Inferior parietal cortex (tissue), 1 donor: ENCODE measurements at regions not wholly inside any gene's neighbourhood (a gene's known extent, or its start where the extent isn't known, plus 50 kb on each side); places are given as distances from the start of the nearest gene placed in this dataset.
"Not testable (repeated sequence)": the region's sequence is repeated elsewhere in the genome, so short reads cannot be mapped to it uniquely, and the experiment has no call there.

Experiments
- DNase-seq: peaks from one replicate; pipeline ENCODE4 v3.0.0-alpha.2; 2016; ENCODE audit errors: extremely low spot score

DNA sequence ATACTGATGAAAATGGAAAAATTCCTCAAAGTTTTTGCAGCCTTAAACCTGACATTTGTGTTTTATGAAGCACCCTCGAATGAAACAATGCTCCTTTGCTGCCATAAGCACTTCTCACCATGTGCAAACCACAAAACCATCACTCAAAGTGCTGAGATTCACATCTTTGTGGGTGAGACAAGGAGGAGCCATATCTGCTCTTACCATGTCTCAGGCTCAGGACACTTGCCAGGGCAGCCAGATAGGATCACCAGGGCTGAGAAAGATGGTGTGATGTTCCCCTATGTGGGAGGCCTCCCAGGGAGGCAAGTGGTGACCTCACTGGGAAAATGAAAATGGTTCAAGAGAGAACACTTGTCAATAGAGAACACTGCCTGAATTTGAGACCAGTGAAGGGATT, 120.4 kb downstream of the CCDC34 start:
- DNase-seq, result no peak

- no peak for DNase-seq
Measured at GRCh38 chr11:27241311-27242122, 121.5 kb downstream of the CCDC34 start.

GRCh38 chr11:27239305-27239942, 123.6 kb downstream of the CCDC34 start:
- no peak for DNase-seq

- no peak for DNase-seq
Measured at GRCh38 chr11:27238811-27239210, 124.2 kb downstream of the CCDC34 start.

DNA sequence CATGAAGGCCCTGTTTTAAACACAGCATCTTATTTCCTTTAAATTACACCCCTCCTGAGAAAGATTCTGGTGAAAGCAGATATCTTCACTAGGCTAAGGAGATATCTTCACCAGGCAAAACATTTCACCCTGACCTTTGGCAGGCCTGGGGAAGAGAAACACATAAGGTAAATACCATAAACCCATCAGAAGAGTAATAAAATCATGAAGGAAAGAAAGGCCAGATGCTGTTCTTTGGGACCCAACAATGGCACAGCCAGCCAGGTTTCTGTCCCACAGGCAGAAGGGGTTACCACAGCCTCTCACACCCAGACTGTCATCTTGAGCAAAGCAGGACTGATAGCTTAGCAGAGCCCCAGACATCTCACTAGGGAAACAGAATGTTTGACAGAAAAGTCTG, 125.4 kb downstream of the CCDC34 start:
- no peak for DNase-seq

DNA sequence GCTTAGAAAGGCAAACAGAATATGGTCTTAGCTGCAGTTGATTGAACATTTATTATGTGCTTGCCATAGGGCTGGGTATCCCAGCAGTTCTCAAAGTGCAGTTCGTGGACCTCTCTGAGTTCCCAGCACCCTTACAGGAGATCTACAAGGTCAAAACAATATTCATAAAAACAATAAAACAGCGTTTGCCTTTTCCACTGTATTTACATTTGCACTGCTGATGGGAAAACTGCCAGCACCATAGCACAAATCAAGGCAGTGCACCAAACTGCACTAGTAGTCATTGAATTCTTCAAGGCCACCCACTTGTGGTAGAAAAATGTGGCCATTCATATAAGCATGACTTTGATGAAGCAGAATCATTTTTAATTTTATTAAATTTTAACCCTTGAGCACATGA, 128.1 kb downstream of the CCDC34 start:
- DNase-seq, result no peak

DNA sequence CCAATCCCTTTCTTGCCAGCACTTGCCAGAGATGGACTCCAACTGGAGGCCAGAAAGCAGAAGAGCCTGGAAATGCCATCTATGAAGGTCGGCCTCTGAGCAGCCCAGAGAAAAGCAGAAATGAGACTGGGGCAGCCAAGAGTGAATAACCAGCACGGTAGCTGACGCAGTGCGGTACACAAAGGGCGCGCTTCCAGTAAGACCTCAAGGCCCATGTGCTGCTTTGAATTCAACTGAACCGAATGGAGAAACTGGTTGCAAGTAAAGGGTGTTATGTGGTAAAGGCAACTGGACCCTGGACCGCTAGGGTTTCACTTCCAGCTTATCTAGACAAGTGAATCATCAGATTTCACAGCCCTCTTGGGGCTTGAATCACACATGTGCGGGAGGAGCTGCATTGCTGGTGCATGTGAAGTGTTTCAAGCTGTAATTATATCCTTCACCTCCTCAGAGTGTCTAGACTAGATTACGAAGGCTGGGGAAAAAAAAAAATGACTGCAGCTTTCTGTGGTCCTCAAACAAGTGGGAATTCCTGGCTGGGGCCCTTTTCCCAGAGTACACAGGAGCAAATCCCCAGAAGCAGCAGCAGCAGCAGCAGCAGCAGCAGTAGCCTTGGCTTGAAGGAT, 128.9 kb downstream of the CCDC34 start:
- DNase-seq, result no peak

- DNase-seq, result no peak
Measured at GRCh38 chr11:27233654-27234042, 129.4 kb downstream of the CCDC34 start.

- DNase-seq, result no peak
Measured at GRCh38 chr11:27231530-27231929, 131.5 kb downstream of the CCDC34 start.

GRCh38 chr11:27230192-27230572, 132.8 kb downstream of the CCDC34 start:
- DNase-seq, result no peak

GRCh38 chr11:27229511-27230191, 133.4 kb downstream of the CCDC34 start:
- no peak for DNase-seq

GRCh38 chr11:27228906-27229290, 134.1 kb downstream of the CCDC34 start:
- DNase-seq, result no peak

DNA sequence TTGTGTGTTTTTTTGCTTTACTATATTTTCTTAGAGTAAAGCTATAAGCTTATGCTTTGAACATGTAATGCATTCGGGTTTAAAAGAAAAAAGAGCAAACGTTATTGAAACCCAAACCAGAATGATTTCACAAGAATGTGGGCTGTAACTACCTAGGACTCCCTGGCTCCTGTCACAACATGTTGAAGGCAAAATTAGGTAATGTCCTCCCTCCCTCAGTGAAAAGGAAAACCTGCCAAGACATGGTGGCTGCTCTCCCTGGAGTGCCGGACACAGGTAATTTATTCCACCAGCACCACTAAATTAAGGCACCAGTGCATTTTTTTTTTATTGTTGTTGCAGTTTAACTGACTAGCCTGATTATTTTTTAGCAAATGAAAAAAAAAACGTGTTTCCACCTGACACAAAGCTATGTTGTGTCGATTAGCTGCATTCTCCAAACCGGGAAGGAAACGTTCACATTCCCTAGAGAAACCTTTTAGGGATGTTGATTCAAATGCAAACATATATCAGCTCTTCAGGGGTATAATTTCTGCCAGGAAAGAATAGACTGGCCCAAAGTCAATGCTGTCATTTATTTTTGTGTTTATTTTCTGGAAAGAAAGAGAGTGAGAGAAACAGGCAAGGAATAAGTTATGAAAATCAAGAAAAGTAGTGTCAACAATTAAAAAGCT, 134.6 kb downstream of the CCDC34 start:
- DNase-seq, result no peak

GRCh38 chr11:27227736-27228135, 135.3 kb downstream of the CCDC34 start:
- no peak for DNase-seq

- DNase-seq, result not testable (repeated sequence)
Measured at GRCh38 chr11:27219487-27220039, 143.5 kb downstream of the CCDC34 start.

GRCh38 chr11:27218421-27219038, 144.5 kb downstream of the CCDC34 start:
- no peak for DNase-seq

DNA sequence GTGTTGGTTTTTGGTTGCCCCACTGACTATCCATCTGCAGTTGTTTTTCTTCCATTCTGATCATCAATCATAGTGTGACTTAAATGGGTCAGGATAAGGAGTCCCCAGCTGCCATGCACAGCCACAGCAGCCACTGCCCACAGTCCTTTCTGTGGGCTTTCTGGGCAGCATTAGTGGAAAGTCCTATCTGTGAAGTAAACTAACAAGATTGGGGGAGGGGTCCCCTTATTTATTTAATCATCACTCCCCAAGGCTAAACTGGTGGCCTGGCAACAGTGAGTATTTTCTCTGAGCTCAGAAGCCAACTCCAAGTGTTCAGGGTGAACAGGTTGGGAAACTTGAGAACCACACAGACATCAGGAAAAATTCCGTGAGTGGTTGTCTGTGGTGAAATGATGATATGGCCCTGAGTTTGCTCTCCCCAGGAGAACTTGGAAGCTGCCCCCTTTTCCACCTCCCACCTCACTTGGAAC, 145.0 kb downstream of the CCDC34 start:
- DNase-seq, result no peak

- DNase-seq, result no peak
Measured at GRCh38 chr11:27217496-27217895, 145.5 kb downstream of the CCDC34 start.

DNA sequence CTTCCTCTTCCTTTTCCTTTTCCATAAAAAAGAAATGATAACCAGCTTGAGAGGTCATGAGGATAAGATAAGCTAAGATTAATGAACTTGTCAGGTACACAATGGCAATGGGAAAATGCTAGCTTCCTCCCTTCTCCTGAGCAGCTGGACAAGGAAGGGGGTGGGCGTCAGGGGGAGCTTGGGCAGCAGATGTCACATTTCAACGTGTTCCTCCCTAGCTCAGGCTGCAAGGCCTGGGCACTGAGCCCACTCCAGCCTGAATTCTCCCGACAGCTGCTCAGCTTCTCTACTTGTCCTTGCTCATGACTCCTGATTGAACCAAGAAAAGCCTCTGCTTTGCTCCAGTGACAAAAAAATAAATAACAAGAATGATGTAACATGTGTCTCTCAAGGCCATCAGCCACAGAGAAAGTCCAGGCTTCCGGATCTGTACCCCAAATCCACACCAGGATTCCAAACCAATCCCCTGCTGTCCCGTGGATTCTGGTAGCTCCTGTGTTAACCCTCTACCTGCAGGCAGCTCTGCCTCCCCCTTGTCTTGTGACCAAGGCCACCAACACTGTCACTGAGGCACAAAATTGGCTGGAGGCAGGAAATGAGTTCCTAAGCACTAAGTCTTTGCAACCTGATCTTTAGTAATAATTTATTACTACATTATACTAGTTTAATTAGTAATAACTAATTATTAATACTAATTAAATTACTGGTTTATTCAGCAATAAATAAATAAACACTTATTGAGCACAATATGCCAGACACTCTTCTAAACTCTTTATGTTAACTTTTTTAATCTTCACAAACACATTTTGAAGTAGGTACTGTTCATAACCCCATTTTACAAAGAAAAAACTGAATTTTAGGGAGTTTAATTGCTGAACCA, 146.5 kb downstream of the CCDC34 start:
- no peak for DNase-seq
